PFSK-1 (cell line): ENCODE measurements at regions not wholly inside any gene's neighbourhood (a gene's known extent, or its start where the extent isn't known, plus 50 kb on each side); places are given as distances from the start of the nearest gene placed in this dataset.

Source experiments
- FOXP2 ChIP-seq: optimal IDR thresholded peaks from 2 replicates; pipeline ENCODE3; 2011; ENCODE audit warnings: borderline replicate concordance, control low read depth, inconsistent platforms; ENCODE audit not compliant: insufficient read depth; ENCODE audit errors: extremely low read length, extremely low read depth
- POLR2AphosphoS5 ChIP-seq: IDR thresholded peaks from 2 replicates; pipeline ENCODE4 v1.6.1; 2012; ENCODE audit warnings: low read depth, mild to moderate bottlenecking, control low read depth, low read length, moderate library complexity
- REST ChIP-seq, 2 experiments: IDR thresholded peaks; 2 replicates each; pipeline versions ENCODE4 v1.6.1 to v1.8.0; 2011 to 2012; ENCODE audit warnings: low read depth in 2 of 2, low read length in 2 of 2, control low read depth in 1 of 2, inconsistent platforms in 1 of 2, mild to moderate bottlenecking in 1 of 2, moderate library complexity in 1 of 2; ENCODE audit not compliant: insufficient read depth in 1 of 2
- SIN3A ChIP-seq: IDR thresholded peaks from 2 replicates; pipeline ENCODE4 v1.6.1; 2012; ENCODE audit warnings: mild to moderate bottlenecking, low read length, moderate library complexity, borderline replicate concordance; ENCODE audit not compliant: insufficient read depth
- TAF1 ChIP-seq: IDR thresholded peaks from 2 replicates; pipeline ENCODE4 v1.6.1; 2012; ENCODE audit warnings: low read length, control low read depth, borderline replicate concordance; ENCODE audit not compliant: insufficient read depth

GRCh38 chr3:162764808-162765071 is 1268.1 kb downstream of the OTOL1 start:
- TF ChIP-seq FOXP2 (no peak), REST (IDR thresholded peaks at IDR 0.05; ENCODE audit: insufficient read depth in 1 of 2, low read depth in 2 of 2, low read length in 2 of 2) (no peak), POLR2AphosphoS5 (no peak), SIN3A (no peak), TAF1 (no peak)

GRCh38 chr3:162765524-162765923 is 1268.9 kb downstream of the OTOL1 start:
- no peak for TF ChIP-seq SIN3A
- TF ChIP-seq POLR2AphosphoS5 = no peak
- no peak for TF ChIP-seq TAF1
- TF ChIP-seq REST (IDR thresholded peaks at IDR 0.05; ENCODE audit: insufficient read depth in 1 of 2, low read depth in 2 of 2, low read length in 2 of 2) = no peak
- no peak for TF ChIP-seq FOXP2

DNA sequence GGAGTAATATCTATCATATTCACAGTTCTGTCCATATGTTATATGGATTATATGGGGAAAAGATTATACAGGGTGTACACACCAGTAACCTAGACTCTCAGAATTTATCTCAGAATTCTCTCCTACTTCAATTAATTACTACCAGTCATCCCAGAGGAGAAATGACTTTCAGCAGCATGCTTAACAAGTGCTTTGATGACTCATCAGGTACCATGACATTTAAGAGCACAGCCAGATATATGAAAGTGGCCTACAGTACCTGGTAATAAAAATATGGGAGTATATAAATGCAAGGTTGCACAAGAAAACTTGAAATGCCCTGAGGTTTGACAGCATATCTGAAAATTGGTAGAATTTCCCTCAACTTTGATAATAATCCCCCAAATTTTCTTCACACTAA is 1273.0 kb downstream of the OTOL1 start:
- TF ChIP-seq TAF1 = no peak
- no peak for TF ChIP-seq POLR2AphosphoS5
- TF ChIP-seq FOXP2 = no peak
- no peak for TF ChIP-seq SIN3A
- no peak for TF ChIP-seq REST (IDR thresholded peaks at IDR 0.05; ENCODE audit: insufficient read depth in 1 of 2, low read depth in 2 of 2, low read length in 2 of 2)

- TF ChIP-seq TAF1 (no peak), POLR2AphosphoS5 (no peak), SIN3A (no peak), FOXP2 (no peak), REST (IDR thresholded peaks at IDR 0.05; ENCODE audit: insufficient read depth in 1 of 2, low read depth in 2 of 2, low read length in 2 of 2) (no peak)
Observed at GRCh38 chr3:162770551-162770950, 1273.9 kb downstream of the OTOL1 start.

GRCh38 chr3:162774613-162775100 is 1278.0 kb downstream of the OTOL1 start:
- TF ChIP-seq FOXP2 (no peak), TAF1 (no peak), REST (IDR thresholded peaks at IDR 0.05; ENCODE audit: insufficient read depth in 1 of 2, low read depth in 2 of 2, low read length in 2 of 2) (no peak), POLR2AphosphoS5 (no peak), SIN3A (no peak)
